Trophoblast cell (in vitro differentiated cells and primary cell): ENCODE measurements at regions not wholly inside any gene's neighbourhood (a gene's known extent, or its start where the extent isn't known, plus 50 kb on each side); places are given as distances from the start of the nearest gene placed in this dataset.

ENCODE experiments used
- DNase-seq, 2 donors: peaks; one replicate each; pipeline ENCODE4 v3.0.0-alpha.2; 2016
- H2AFZ ChIP-seq: 2 replicates; pipeline ENCODE4 v1.6.1; 2013; ENCODE audit warnings: low read length, moderate library complexity, mild to moderate bottlenecking; ENCODE audit not compliant: insufficient read depth, poor library complexity
- H2AK5ac ChIP-seq: 2 replicates; pipeline ENCODE4 v1.6.1; 2013; ENCODE audit warnings: mild to moderate bottlenecking, low read length
- H2BK120ac ChIP-seq: 2 replicates; pipeline ENCODE4 v1.6.1; 2013; ENCODE audit warnings: low read length, mild to moderate bottlenecking, moderate library complexity; ENCODE audit not compliant: insufficient read depth, poor library complexity
- H2BK12ac ChIP-seq: 2 replicates; pipeline ENCODE4 v1.6.1; 2013; ENCODE audit warnings: mild to moderate bottlenecking, low read length, moderate library complexity
- H2BK5ac ChIP-seq: 2 replicates; pipeline ENCODE4 v1.6.1; 2013; ENCODE audit warnings: low read length, low read depth, moderate library complexity, mild to moderate bottlenecking; ENCODE audit not compliant: poor library complexity
- H3K14ac ChIP-seq: 2 replicates; pipeline ENCODE4 v1.6.1; 2013; ENCODE audit warnings: mild to moderate bottlenecking, low read length
- H3K18ac ChIP-seq: 2 replicates; pipeline ENCODE4 v1.6.1; 2013; ENCODE audit warnings: mild to moderate bottlenecking, low read length
- H3K23ac ChIP-seq: 2 replicates; pipeline ENCODE4 v1.6.1; 2013; ENCODE audit warnings: low read length
- H3K27ac ChIP-seq: 2 replicates; pipeline ENCODE4 v1.5.1; 2013; ENCODE audit warnings: low read depth, mild to moderate bottlenecking, inconsistent platforms, low read length, moderate library complexity
- H3K27me3 ChIP-seq: 2 replicates; pipeline ENCODE4 v1.6.1; 2013; ENCODE audit warnings: inconsistent platforms, mild to moderate bottlenecking, low read length, moderate library complexity; ENCODE audit not compliant: insufficient read depth
- H3K36me3 ChIP-seq, 2 experiments: 1 replicate in 1 of 2; 2 replicates in 1 of 2; pipeline ENCODE4 v1.6.1; 2013; ENCODE audit warnings: low read length in 2 of 2, mild to moderate bottlenecking in 2 of 2, moderate library complexity in 1 of 2; ENCODE audit not compliant: insufficient read depth in 2 of 2, control insufficient read depth in 1 of 2
- H3K4ac ChIP-seq: 2 replicates; pipeline ENCODE4 v1.6.1; 2013; ENCODE audit warnings: low read depth, mild to moderate bottlenecking, low read length, moderate library complexity
- H3K4me1 ChIP-seq, 2 experiments: 1 replicate in 1 of 2; 2 replicates in 1 of 2; pipeline ENCODE4 v1.6.1; 2013; ENCODE audit warnings: low read length in 2 of 2, mild to moderate bottlenecking in 2 of 2, moderate library complexity in 1 of 2; ENCODE audit not compliant: insufficient read depth in 2 of 2, control insufficient read depth in 1 of 2
- H3K4me2 ChIP-seq: 2 replicates; pipeline ENCODE4 v1.6.1; 2013; ENCODE audit warnings: inconsistent platforms, mild to moderate bottlenecking, low read length, moderate library complexity
- H3K4me3 ChIP-seq: 2 replicates; pipeline ENCODE4 v1.5.1; 2013; ENCODE audit warnings: mild to moderate bottlenecking, low read depth, low read length, inconsistent platforms
- H3K79me1 ChIP-seq: one replicate; pipeline ENCODE4 v1.6.1; 2013; ENCODE audit warnings: low read length
- H3K79me2 ChIP-seq: 2 replicates; pipeline ENCODE4 v1.6.1; 2013; ENCODE audit warnings: low read length, mild to moderate bottlenecking; ENCODE audit not compliant: control insufficient read depth, insufficient read depth, poor library complexity
- H3K9ac ChIP-seq: 2 replicates; pipeline ENCODE4 v1.6.1; 2013; ENCODE audit warnings: mild to moderate bottlenecking, low read length
- H3K9me3 ChIP-seq: 2 replicates; pipeline ENCODE4 v1.6.1; 2013; ENCODE audit warnings: low read depth, mild to moderate bottlenecking, control low read depth, inconsistent platforms, low read length; ENCODE audit not compliant: insufficient read depth
- H4K12ac ChIP-seq: 2 replicates; pipeline ENCODE4 v1.6.1; 2013; ENCODE audit warnings: low read depth, mild to moderate bottlenecking, low read length, moderate library complexity
- H4K8ac ChIP-seq: 2 replicates; pipeline ENCODE4 v1.6.1; 2013; ENCODE audit warnings: low read depth, mild to moderate bottlenecking, low read length, moderate library complexity
- H4K91ac ChIP-seq: one replicate; pipeline ENCODE4 v1.6.1; 2013; ENCODE audit warnings: low read depth, mild to moderate bottlenecking, low read length, moderate library complexity
- WGBS: extraction: QIAGEN DNeasy Blood & Tissue Kit; methylation state at CpG from one replicate; pipeline ENCODE4 v1.1.7; 2013; ENCODE audit warnings: missing lambda C conversion rate; ENCODE audit not compliant: insufficient read length, insufficient coverage; ENCODE audit errors: extremely low coverage; 5-methylcytosine and 5-hydroxymethylcytosine counted together

GRCh38 chr20:40104959-40105358, 584.1 kb downstream of the MAFB start:
- H3K14ac ChIP-seq, result no peak overlapping the region
- no peaks in the 10 kb centered on the region for H3K36me3 ChIP-seq
- H3K27ac ChIP-seq, result no peak overlapping the region
- no peak overlapping the region for H3K23ac ChIP-seq
- H3K9ac ChIP-seq, result no peak overlapping the region
- H2BK12ac ChIP-seq, result no peak overlapping the region
- no peak overlapping the region for H4K8ac ChIP-seq
- H4K91ac ChIP-seq, result no peak overlapping the region
- no peak for DNase-seq
- no peak overlapping the region for H2AK5ac ChIP-seq
- H4K12ac ChIP-seq, result no peak overlapping the region
- no peaks in the 10 kb centered on the region for H3K27me3 ChIP-seq
- peaks cover 1% of the 10 kb centered on the region for H3K9me3 ChIP-seq
- H2AFZ ChIP-seq, result no peak overlapping the region
- no CpG with 5 or more reads among the region's 5 CpGs for WGBS
- H2BK5ac ChIP-seq, result no peak overlapping the region
- H3K4me1 ChIP-seq, result no peaks in the 10 kb centered on the region
- no peak overlapping the region for H3K18ac ChIP-seq
- H3K4me2 ChIP-seq, result no peak overlapping the region
- no peak overlapping the region for H3K4me3 ChIP-seq
- H3K79me2 ChIP-seq, result no peaks in the 10 kb centered on the region
- no peaks in the 10 kb centered on the region for H3K79me1 ChIP-seq
- no peak overlapping the region for H3K4ac ChIP-seq
- no peak overlapping the region for H2BK120ac ChIP-seq

GRCh38 chr20:40103420-40103819, 585.6 kb downstream of the MAFB start:
- Histone ChIP-seq H3K14ac (no peak overlapping the region), H3K9ac (no peak overlapping the region), H3K18ac (no peak overlapping the region), H2BK12ac (no peak overlapping the region), H3K79me2 (no peaks in the 10 kb centered on the region), H3K9me3 (peaks cover 1% of the 10 kb centered on the region), H3K27ac (no peak overlapping the region), H3K4me3 (no peak overlapping the region), H3K4me2 (no peak overlapping the region), H3K27me3 (no peaks in the 10 kb centered on the region), H2BK5ac (no peak overlapping the region), H2AFZ (no peak overlapping the region), H4K12ac (no peak overlapping the region), H3K4me1 (no peaks in the 10 kb centered on the region), H3K79me1 (no peaks in the 10 kb centered on the region), H3K4ac (no peak overlapping the region), H4K91ac (no peak overlapping the region), H3K36me3 (no peaks in the 10 kb centered on the region), H3K23ac (no peak overlapping the region), H2BK120ac (no peak overlapping the region), H2AK5ac (no peak overlapping the region), H4K8ac (no peak overlapping the region)
- WGBS, result no CpG with 5 or more reads among the region's 3 CpGs
- no peak for DNase-seq

DNA sequence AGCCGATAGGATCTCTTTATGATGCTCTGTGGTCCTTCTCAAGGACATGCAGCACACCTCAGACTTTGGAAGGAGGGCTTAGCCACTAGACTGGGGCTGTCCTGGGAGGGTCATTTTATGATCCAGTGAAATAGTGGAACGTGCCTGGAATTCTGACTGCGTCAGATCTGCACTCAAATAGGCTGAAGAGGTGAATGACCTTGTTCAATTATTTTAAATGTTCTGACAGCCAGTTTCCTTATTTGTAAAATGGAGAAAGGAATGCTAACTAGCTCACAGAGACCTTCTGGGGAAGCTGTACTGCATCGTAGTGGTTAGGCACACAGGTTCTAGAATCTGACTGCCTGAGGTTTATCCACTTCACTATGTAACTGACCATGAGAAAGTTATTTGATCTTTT, 587.5 kb downstream of the MAFB start:
- Histone ChIP-seq H3K79me2 (no peaks in the 10 kb centered on the region), H4K12ac (no peak overlapping the region), H3K9ac (no peak overlapping the region), H3K79me1 (no peaks in the 10 kb centered on the region), H3K36me3 (no peaks in the 10 kb centered on the region), H2AK5ac (no peak overlapping the region), H3K18ac (no peak overlapping the region), H2AFZ (no peak overlapping the region), H3K4me1 (no peaks in the 10 kb centered on the region), H3K27me3 (no peaks in the 10 kb centered on the region), H3K4me2 (no peak overlapping the region), H3K14ac (no peak overlapping the region), H4K8ac (no peak overlapping the region), H3K4ac (no peak overlapping the region), H3K9me3 (peaks cover 1% of the 10 kb centered on the region), H3K27ac (no peak overlapping the region), H2BK120ac (no peak overlapping the region), H4K91ac (no peak overlapping the region), H2BK5ac (no peak overlapping the region), H2BK12ac (no peak overlapping the region), H3K4me3 (no peak overlapping the region), H3K23ac (no peak overlapping the region)
- DNase-seq, result no peak
- WGBS, result no CpG with 5 or more reads among the region's 4 CpGs

- no peaks in the 10 kb centered on the region for H3K4me1 ChIP-seq
- H4K12ac ChIP-seq, result no peak overlapping the region
- no peak overlapping the region for H3K4ac ChIP-seq
- H4K8ac ChIP-seq, result no peak overlapping the region
- H3K4me2 ChIP-seq, result no peak overlapping the region
- H3K4me3 ChIP-seq, result no peak overlapping the region
- WGBS, result no CpG with 5 or more reads among the region's 3 CpGs
- H3K14ac ChIP-seq, result no peak overlapping the region
- H3K36me3 ChIP-seq, result no peaks in the 10 kb centered on the region
- no peak overlapping the region for H2AK5ac ChIP-seq
- no peak overlapping the region for H3K27ac ChIP-seq
- no peak overlapping the region for H3K9ac ChIP-seq
- no peaks in the 10 kb centered on the region for H3K79me1 ChIP-seq
- no peak overlapping the region for H4K91ac ChIP-seq
- no peaks in the 10 kb centered on the region for H3K79me2 ChIP-seq
- H3K27me3 ChIP-seq, result no peaks in the 10 kb centered on the region
- H2BK120ac ChIP-seq, result no peak overlapping the region
- no peak for DNase-seq
- no peaks in the 10 kb centered on the region for H3K9me3 ChIP-seq
- H3K18ac ChIP-seq, result no peak overlapping the region
- H2AFZ ChIP-seq, result no peak overlapping the region
- H3K23ac ChIP-seq, result no peak overlapping the region
- H2BK12ac ChIP-seq, result no peak overlapping the region
- no peak overlapping the region for H2BK5ac ChIP-seq
Observed at GRCh38 chr20:40100261-40100660, 588.8 kb downstream of the MAFB start.
